ENCODE measurements at regions not wholly inside any gene's neighbourhood (a gene's known extent, or its start where the extent isn't known, plus 50 kb on each side); places are given as distances from the start of the nearest gene placed in this dataset.
A peak's percentile ranks its signal among the peaks of the same experiment; 100 is the strongest.

GRCh38 chr20:46814366-46815232, 80.0 kb upstream of the EYA2 start:
- Histone ChIP-seq H3K79me1 (ENCODE audit: low read length) (peaks cover 22% of the 10 kb centered on the region), H2BK120ac (ENCODE audit: insufficient read depth, low read length, poor library complexity) (no peak overlapping the region), H3K79me2 (ENCODE audit: control insufficient read depth, insufficient read depth, low read length, poor library complexity) (peaks cover 3% of the 10 kb centered on the region), H3K36me3 (ENCODE audit: control insufficient read depth in 1 of 2, insufficient read depth in 2 of 2, low read length in 2 of 2) (no peaks in the 10 kb centered on the region), H3K4me2 (ENCODE audit: low read length) (no peak overlapping the region), H3K9me3 (ENCODE audit: insufficient read depth, low read depth, low read length) (no peaks in the 10 kb centered on the region), H3K14ac (ENCODE audit: low read length) (no peak overlapping the region), H3K9ac (ENCODE audit: low read length) (no peak overlapping the region), H3K27me3 (ENCODE audit: insufficient read depth, low read length) (no peaks in the 10 kb centered on the region), H3K23ac (ENCODE audit: low read length) (no peak overlapping the region), H3K27ac (ENCODE audit: low read depth, low read length) (peak overlapping the region; percentile 92), H4K8ac (ENCODE audit: low read depth, low read length) (no peak overlapping the region), H4K91ac (ENCODE audit: low read depth, low read length) (peak overlapping the region; percentile 7), H2BK12ac (ENCODE audit: low read length) (no peak overlapping the region), H3K18ac (ENCODE audit: low read length) (no peak overlapping the region), H2BK5ac (ENCODE audit: low read depth, low read length, poor library complexity) (peak overlapping the region; percentile 7), H3K4me3 (ENCODE audit: low read depth, low read length) (no peak overlapping the region), H3K4me1 (ENCODE audit: control insufficient read depth in 1 of 2, insufficient read depth in 2 of 2, low read length in 2 of 2) (peaks cover 7 to 21% of the 10 kb centered on the region in 2 experiments), H3K4ac (ENCODE audit: low read depth, low read length) (no peak overlapping the region), H4K12ac (ENCODE audit: low read depth, low read length) (no peak overlapping the region), H2AK5ac (ENCODE audit: low read length) (no peak overlapping the region), H2AFZ (ENCODE audit: insufficient read depth, low read length, poor library complexity) (no peak overlapping the region)
- WGBS (ENCODE audit: extremely low coverage, insufficient coverage, insufficient read length): no CpG with 5 or more reads among the region's 8 CpGs
- peak; percentile 92 to 94 for DNase-seq

- Histone ChIP-seq H3K14ac (ENCODE audit: low read length) (peak overlapping the region; percentile 49), H3K4me1 (ENCODE audit: control insufficient read depth in 1 of 2, insufficient read depth in 2 of 2, low read length in 2 of 2) (peaks cover 7 to 19% of the 10 kb centered on the region in 2 experiments), H3K79me2 (ENCODE audit: control insufficient read depth, insufficient read depth, low read length, poor library complexity) (peaks cover 3% of the 10 kb centered on the region), H3K4me3 (ENCODE audit: low read depth, low read length) (no peak overlapping the region), H2BK120ac (ENCODE audit: insufficient read depth, low read length, poor library complexity) (peak overlapping the region; percentile 96), H3K9ac (ENCODE audit: low read length) (no peak overlapping the region), H3K4ac (ENCODE audit: low read depth, low read length) (no peak overlapping the region), H4K8ac (ENCODE audit: low read depth, low read length) (no peak overlapping the region), H3K27me3 (ENCODE audit: insufficient read depth, low read length) (no peaks in the 10 kb centered on the region), H3K23ac (ENCODE audit: low read length) (no peak overlapping the region), H4K91ac (ENCODE audit: low read depth, low read length) (peak overlapping the region; percentile 94), H3K79me1 (ENCODE audit: low read length) (peaks cover 19% of the 10 kb centered on the region), H3K4me2 (ENCODE audit: low read length) (no peak overlapping the region), H4K12ac (ENCODE audit: low read depth, low read length) (no peak overlapping the region), H2AK5ac (ENCODE audit: low read length) (peak overlapping the region; percentile 35), H2BK12ac (ENCODE audit: low read length) (peak overlapping the region; percentile 90), H3K9me3 (ENCODE audit: insufficient read depth, low read depth, low read length) (no peaks in the 10 kb centered on the region), H2AFZ (ENCODE audit: insufficient read depth, low read length, poor library complexity) (no peak overlapping the region), H2BK5ac (ENCODE audit: low read depth, low read length, poor library complexity) (no peak overlapping the region), H3K27ac (ENCODE audit: low read depth, low read length) (peak overlapping the region; percentile 92), H3K18ac (ENCODE audit: low read length) (no peak overlapping the region), H3K36me3 (ENCODE audit: control insufficient read depth in 1 of 2, insufficient read depth in 2 of 2, low read length in 2 of 2) (no peaks in the 10 kb centered on the region)
- DNase-seq: no peak
- WGBS (ENCODE audit: extremely low coverage, insufficient coverage, insufficient read length): no CpG with 5 or more reads among the region's 5 CpGs
These were observed 78.5 kb upstream of the EYA2 start for GRCh38 chr20:46816097-46816496.

- no peak overlapping the region for H2AFZ ChIP-seq (ENCODE audit: insufficient read depth, low read length, poor library complexity)
- H2BK120ac ChIP-seq (ENCODE audit: insufficient read depth, low read length, poor library complexity): peak overlapping the region; percentile 15
- H3K4me1 ChIP-seq (ENCODE audit: control insufficient read depth in 1 of 2, insufficient read depth in 2 of 2, low read length in 2 of 2): peaks cover 7 to 17% of the 10 kb centered on the region in 2 experiments
- 100% methylated on average over 1 of the region's 8 CpGs for WGBS (ENCODE audit: extremely low coverage, insufficient coverage, insufficient read length)
- peak overlapping the region; percentile 26 for H4K91ac ChIP-seq (ENCODE audit: low read depth, low read length)
- DNase-seq: no peak
- H2AK5ac ChIP-seq (ENCODE audit: low read length): peak overlapping the region; percentile 30
- peaks cover 19% of the 10 kb centered on the region for H3K79me1 ChIP-seq (ENCODE audit: low read length)
- peak overlapping the region; percentile 94 for H2BK12ac ChIP-seq (ENCODE audit: low read length)
- no peak overlapping the region for H4K12ac ChIP-seq (ENCODE audit: low read depth, low read length)
- no peak overlapping the region for H3K4ac ChIP-seq (ENCODE audit: low read depth, low read length)
- H3K14ac ChIP-seq (ENCODE audit: low read length): peak overlapping the region; percentile 39
- H3K23ac ChIP-seq (ENCODE audit: low read length): no peak overlapping the region
- H3K79me2 ChIP-seq (ENCODE audit: control insufficient read depth, insufficient read depth, low read length, poor library complexity): peaks cover 3% of the 10 kb centered on the region
- H3K27me3 ChIP-seq (ENCODE audit: insufficient read depth, low read length): no peaks in the 10 kb centered on the region
- no peak overlapping the region for H3K27ac ChIP-seq (ENCODE audit: low read depth, low read length)
- H3K9me3 ChIP-seq (ENCODE audit: insufficient read depth, low read depth, low read length): no peaks in the 10 kb centered on the region
- peak overlapping the region; percentile 4 for H2BK5ac ChIP-seq (ENCODE audit: low read depth, low read length, poor library complexity)
- H3K4me3 ChIP-seq (ENCODE audit: low read depth, low read length): no peak overlapping the region
- H3K4me2 ChIP-seq (ENCODE audit: low read length): no peak overlapping the region
- H3K18ac ChIP-seq (ENCODE audit: low read length): peak overlapping the region; percentile 29
- no peaks in the 10 kb centered on the region for H3K36me3 ChIP-seq (ENCODE audit: control insufficient read depth in 1 of 2, insufficient read depth in 2 of 2, low read length in 2 of 2)
- no peak overlapping the region for H3K9ac ChIP-seq (ENCODE audit: low read length)
- no peak overlapping the region for H4K8ac ChIP-seq (ENCODE audit: low read depth, low read length)
These were observed 77.6 kb upstream of the EYA2 start for GRCh38 chr20:46816886-46817638.

- H3K4ac ChIP-seq (ENCODE audit: low read depth, low read length): no peak overlapping the region
- no peak overlapping the region for H3K9ac ChIP-seq (ENCODE audit: low read length)
- no CpG with 5 or more reads among the region's 3 CpGs for WGBS (ENCODE audit: extremely low coverage, insufficient coverage, insufficient read length)
- no peak overlapping the region for H3K27ac ChIP-seq (ENCODE audit: low read depth, low read length)
- H4K8ac ChIP-seq (ENCODE audit: low read depth, low read length): no peak overlapping the region
- no peaks in the 10 kb centered on the region for H3K27me3 ChIP-seq (ENCODE audit: insufficient read depth, low read length)
- no peak overlapping the region for H4K12ac ChIP-seq (ENCODE audit: low read depth, low read length)
- peak overlapping the region; percentile 51 for H2BK12ac ChIP-seq (ENCODE audit: low read length)
- peak overlapping the region; percentile 63 for H2BK120ac ChIP-seq (ENCODE audit: insufficient read depth, low read length, poor library complexity)
- peaks cover 13% of the 10 kb centered on the region for H3K79me1 ChIP-seq (ENCODE audit: low read length)
- peak overlapping the region; percentile 22 for H2AK5ac ChIP-seq (ENCODE audit: low read length)
- no peaks in the 10 kb centered on the region for H3K36me3 ChIP-seq (ENCODE audit: control insufficient read depth in 1 of 2, insufficient read depth in 2 of 2, low read length in 2 of 2)
- H3K4me2 ChIP-seq (ENCODE audit: low read length): no peak overlapping the region
- peak overlapping the region; percentile 14 for H2AFZ ChIP-seq (ENCODE audit: insufficient read depth, low read length, poor library complexity)
- H3K9me3 ChIP-seq (ENCODE audit: insufficient read depth, low read depth, low read length): no peaks in the 10 kb centered on the region
- H3K23ac ChIP-seq (ENCODE audit: low read length): no peak overlapping the region
- no peak overlapping the region for H3K14ac ChIP-seq (ENCODE audit: low read length)
- no peak overlapping the region for H3K4me3 ChIP-seq (ENCODE audit: low read depth, low read length)
- peaks cover 6 to 9% of the 10 kb centered on the region in 2 experiments for H3K4me1 ChIP-seq (ENCODE audit: control insufficient read depth in 1 of 2, insufficient read depth in 2 of 2, low read length in 2 of 2)
- H3K79me2 ChIP-seq (ENCODE audit: control insufficient read depth, insufficient read depth, low read length, poor library complexity): peaks cover under 1% of the 10 kb centered on the region
- DNase-seq: no peak
- no peak overlapping the region for H4K91ac ChIP-seq (ENCODE audit: low read depth, low read length)
- H3K18ac ChIP-seq (ENCODE audit: low read length): no peak overlapping the region
- peak overlapping the region; percentile 23 for H2BK5ac ChIP-seq (ENCODE audit: low read depth, low read length, poor library complexity)
These were observed 74.0 kb upstream of the EYA2 start for GRCh38 chr20:46820682-46821081.

Data from trophoblast cell (in vitro differentiated cells and primary cell).